AG04449 (cell line): ENCODE measurements at regions not wholly inside any gene's neighbourhood (a gene's known extent, or its start where the extent isn't known, plus 50 kb on each side); places are given as distances from the start of the nearest gene placed in this dataset.

ENCODE experiments used
- CTCF ChIA-PET: fragments of 350-600 bp; formaldehyde crosslinking; extraction: SDS; loops from one replicate; lab custom pipeline; 2021; ENCODE audit warnings: antibody characterized with exemption; lab: Yijun Ruan, JAX
- POLR2A ChIA-PET: fragments of 400-600, 350-600 bp; formaldehyde crosslinking; extraction: SDS; loops from one replicate; lab custom pipeline; 2020; ENCODE audit warnings: antibody characterized with exemption, inconsistent platforms; lab: Yijun Ruan, JAX
- DNase-seq: peaks from one replicate; pipeline ENCODE4 v3.0.0-alpha.2; 2010; ENCODE audit warnings: low read depth, low spot score
- H3K4me3 ChIP-seq: 2 replicates; pipeline ENCODE4 v1.5.1; 2011; ENCODE audit warnings: low read depth, mild to moderate bottlenecking, control low read depth, low read length
- TF ChIP-seq, protein P1 (sequence below): IDR thresholded peaks from one replicate; pipeline ENCODE4 v1.5.1; 2011; ENCODE audit warnings: mild to moderate bottlenecking, moderate library complexity, low read length, control low read depth, inconsistent platforms; ENCODE audit not compliant: insufficient read depth; ENCODE audit errors: missing control alignments

DNA sequence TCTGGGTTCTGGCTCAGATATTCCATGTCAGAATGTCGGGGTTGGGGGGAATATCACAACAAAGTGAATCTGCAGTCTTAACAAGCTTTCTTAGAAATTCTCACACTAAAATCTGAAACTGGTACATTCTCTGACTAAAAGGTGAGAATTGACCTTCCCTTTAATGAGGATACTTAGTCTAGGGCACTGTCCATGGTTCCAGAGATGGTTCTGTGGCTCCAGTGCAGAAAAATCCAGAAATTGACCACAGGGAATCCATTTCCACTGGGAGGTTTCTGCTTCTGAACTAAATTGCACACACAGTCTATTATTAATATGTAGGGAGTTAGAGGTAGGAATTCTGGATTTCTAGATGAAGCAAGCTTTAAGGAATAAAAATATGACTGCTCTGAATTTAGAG lies 171.6 kb upstream of the OBI1 start:
- TF ChIP-seq, protein P1, sequence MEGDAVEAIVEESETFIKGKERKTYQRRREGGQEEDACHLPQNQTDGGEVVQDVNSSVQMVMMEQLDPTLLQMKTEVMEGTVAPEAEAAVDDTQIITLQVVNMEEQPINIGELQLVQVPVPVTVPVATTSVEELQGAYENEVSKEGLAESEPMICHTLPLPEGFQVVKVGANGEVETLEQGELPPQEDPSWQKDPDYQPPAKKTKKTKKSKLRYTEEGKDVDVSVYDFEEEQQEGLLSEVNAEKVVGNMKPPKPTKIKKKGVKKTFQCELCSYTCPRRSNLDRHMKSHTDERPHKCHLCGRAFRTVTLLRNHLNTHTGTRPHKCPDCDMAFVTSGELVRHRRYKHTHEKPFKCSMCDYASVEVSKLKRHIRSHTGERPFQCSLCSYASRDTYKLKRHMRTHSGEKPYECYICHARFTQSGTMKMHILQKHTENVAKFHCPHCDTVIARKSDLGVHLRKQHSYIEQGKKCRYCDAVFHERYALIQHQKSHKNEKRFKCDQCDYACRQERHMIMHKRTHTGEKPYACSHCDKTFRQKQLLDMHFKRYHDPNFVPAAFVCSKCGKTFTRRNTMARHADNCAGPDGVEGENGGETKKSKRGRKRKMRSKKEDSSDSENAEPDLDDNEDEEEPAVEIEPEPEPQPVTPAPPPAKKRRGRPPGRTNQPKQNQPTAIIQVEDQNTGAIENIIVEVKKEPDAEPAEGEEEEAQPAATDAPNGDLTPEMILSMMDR, result no peak
- CTCF ChIA-PET, result no interaction called here
- POLR2A ChIA-PET, result no interaction called here
- no peak overlapping the region for H3K4me3 ChIP-seq
- DNase-seq, result no peak

DNA sequence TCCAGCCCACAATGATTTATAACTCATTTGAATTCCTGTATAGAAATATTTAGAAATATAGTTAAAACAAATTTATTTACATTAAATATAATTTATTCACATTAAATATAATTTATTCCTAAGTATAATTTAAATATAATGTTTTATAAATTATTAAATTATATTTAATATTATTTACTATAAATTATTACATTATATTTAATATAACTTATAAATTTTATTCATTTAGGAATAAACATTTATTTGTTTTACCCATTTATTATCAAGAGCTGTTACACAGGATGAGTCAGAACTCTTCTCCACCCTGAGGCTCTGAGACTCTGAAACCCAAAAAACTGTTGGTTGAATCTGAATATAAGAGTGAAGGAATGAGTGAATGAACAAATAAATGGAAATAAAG lies 170.9 kb upstream of the OBI1 start:
- ChIA-PET POLR2A (no interaction called here), CTCF (no interaction called here)
- TF ChIP-seq, protein P1, result no peak

DNA sequence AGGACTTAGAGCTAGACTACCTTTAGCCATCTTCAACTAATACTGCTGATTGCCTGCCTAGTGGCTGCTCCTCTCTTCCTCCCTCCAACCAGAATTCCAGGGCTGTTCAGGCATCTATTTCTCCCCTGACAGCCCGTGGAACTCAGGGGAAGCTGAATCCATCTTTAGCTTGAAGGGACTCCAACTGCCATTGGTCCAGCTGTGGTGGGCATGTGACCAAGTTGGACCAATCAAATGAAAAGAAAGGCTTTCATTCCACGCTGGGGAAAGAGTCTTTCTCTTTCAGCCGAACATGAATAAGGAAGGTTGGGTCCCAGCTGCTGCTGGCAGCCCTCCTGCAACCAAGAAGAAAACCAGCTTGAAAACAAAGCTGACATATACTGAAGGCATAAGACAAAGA lies 168.5 kb upstream of the OBI1 start:
- TF ChIP-seq, protein P1, result no peak
- CTCF ChIA-PET, result no interaction called here
- no peak overlapping the region for H3K4me3 ChIP-seq
- DNase-seq, result no peak
- POLR2A ChIA-PET, result no interaction called here

More for the DNA sequence above, 170.9 kb upstream of the OBI1 start:
- DNase-seq, result no peak
- H3K4me3 ChIP-seq, result no peak overlapping the region

DNA sequence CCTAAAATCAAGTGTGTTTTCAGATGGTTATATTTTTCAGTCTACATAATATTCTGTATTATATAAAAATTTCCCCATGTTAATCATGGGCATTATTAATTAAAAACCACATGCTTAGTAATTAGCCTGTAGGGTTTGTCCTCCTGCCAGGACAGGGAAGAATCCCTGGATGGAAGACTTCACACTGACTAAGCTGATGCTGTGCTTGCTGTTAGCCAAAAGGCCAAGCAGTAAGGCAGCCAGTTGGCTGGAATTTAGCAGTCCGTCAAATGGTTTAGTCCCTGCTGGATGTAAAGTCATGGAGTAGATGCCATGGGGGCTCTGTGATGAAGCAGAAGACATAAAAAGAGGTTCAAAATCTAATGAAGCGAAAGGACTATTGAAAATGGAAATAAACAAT lies 168.0 kb upstream of the OBI1 start:
- CTCF ChIA-PET, result no interaction called here
- DNase-seq, result no peak
- POLR2A ChIA-PET, result no interaction called here

DNA sequence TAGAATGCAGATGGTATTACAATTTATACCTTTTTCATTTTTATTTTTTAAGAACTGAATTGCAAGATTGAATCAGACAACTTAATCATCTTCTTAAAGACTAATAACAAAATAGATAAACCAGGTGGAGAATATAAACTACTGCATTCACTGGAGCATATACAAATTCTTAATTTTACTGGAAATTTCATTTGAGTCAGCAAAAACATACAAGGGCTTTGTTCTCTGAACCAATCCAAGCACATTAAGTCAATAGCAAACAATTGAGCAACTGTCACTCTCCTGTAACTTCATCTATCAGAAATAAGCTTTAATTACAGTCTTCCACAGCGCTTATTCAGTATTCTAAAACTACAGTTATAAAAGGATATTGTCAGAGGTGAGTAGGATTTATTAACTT lies 167.4 kb upstream of the OBI1 start:
- POLR2A ChIA-PET, result no interaction called here
- TF ChIP-seq, protein P1, result no peak
- DNase-seq, result no peak
- CTCF ChIA-PET, result no interaction called here
- H3K4me3 ChIP-seq, result no peak overlapping the region

More for the DNA sequence above, 168.0 kb upstream of the OBI1 start:
- no peak overlapping the region for H3K4me3 ChIP-seq
- TF ChIP-seq, protein P1, result no peak

DNA sequence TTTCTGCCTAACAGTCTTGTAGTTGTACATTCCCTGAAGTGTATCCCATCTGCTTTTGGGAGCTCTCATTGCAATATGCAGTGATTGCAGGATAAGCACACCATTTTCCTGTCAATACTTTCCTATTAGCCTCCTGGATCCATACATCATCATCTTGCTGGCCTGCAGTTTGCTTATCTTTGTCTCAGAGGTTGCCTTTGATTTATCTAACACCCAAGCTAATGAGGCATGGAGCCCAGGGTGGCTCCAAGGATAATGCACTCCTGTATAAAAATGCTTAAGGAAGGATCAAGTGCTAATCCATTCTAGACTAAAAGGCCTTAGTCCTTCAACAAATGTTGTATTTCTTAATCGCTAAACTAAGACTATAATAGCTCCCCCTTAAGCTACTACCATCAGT lies 161.6 kb upstream of the OBI1 start:
- TF ChIP-seq, protein P1, result no peak
- DNase-seq, result no peak
- POLR2A ChIA-PET, result no interaction called here
- CTCF ChIA-PET, result no interaction called here
- no peak overlapping the region for H3K4me3 ChIP-seq
